Smooth muscle cell of the brain vasculature (primary cell): ENCODE measurements at regions not wholly inside any gene's neighbourhood (a gene's known extent, or its start where the extent isn't known, plus 50 kb on each side); places are given as distances from the start of the nearest gene placed in this dataset.

Experiments
- DNase-seq: peaks from one replicate; pipeline ENCODE4 v3.0.0-alpha.2; 2012; ENCODE audit warnings: low read depth, low spot score

GRCh38 chr15:29874977-29875376 is 52.7 kb upstream of the TJP1 start:
- no peak for DNase-seq

GRCh38 chr15:29873947-29874411 is 51.7 kb upstream of the TJP1 start:
- no peak for DNase-seq

- DNase-seq, result no peak
Observed at GRCh38 chr15:29873264-29873663, 51.0 kb upstream of the TJP1 start.

- no peak for DNase-seq
Observed at GRCh38 chr15:29872716-29873115, 50.4 kb upstream of the TJP1 start.
